Liver (tissue), 8 donors: ENCODE measurements at regions not wholly inside any gene's neighbourhood (a gene's known extent, or its start where the extent isn't known, plus 50 kb on each side); places are given as distances from the start of the nearest gene placed in this dataset.

Experiments
- DNase-seq: peaks from one replicate; pipeline ENCODE4 v3.0.0-alpha.2; 2017; ENCODE audit warnings: low spot score
- H3K27ac ChIP-seq, 2 donors: one replicate each; pipeline ENCODE4 v1.7.0; 2013; ENCODE audit warnings: inconsistent platforms in 2 of 2, low read length in 2 of 2, control low read depth in 1 of 2, low read depth in 1 of 2, mild to moderate bottlenecking in 1 of 2
- H3K27me3 ChIP-seq, 4 donors: one replicate each; pipeline versions ENCODE4 v1.6.1 to v1.7.0; 2013; ENCODE audit warnings: low read length in 3 of 4, inconsistent platforms in 1 of 4, mild to moderate bottlenecking in 1 of 4, moderate library complexity in 1 of 4; ENCODE audit not compliant: control insufficient read depth in 4 of 4, insufficient read depth in 4 of 4
- H3K36me3 ChIP-seq, 4 donors: one replicate each; pipeline versions ENCODE4 v1.6.1 to v1.7.0; 2013; ENCODE audit warnings: low read length in 3 of 4, mild to moderate bottlenecking in 3 of 4, low read depth in 1 of 4, moderate library complexity in 1 of 4; ENCODE audit not compliant: control insufficient read depth in 4 of 4, insufficient read depth in 3 of 4
- H3K4me1 ChIP-seq, 4 donors: one replicate each; pipeline versions ENCODE4 v1.6.1 to v1.7.0; 2013; ENCODE audit warnings: low read length in 3 of 4, mild to moderate bottlenecking in 3 of 4, moderate library complexity in 1 of 4; ENCODE audit not compliant: control insufficient read depth in 4 of 4, insufficient read depth in 4 of 4
- H3K4me3 ChIP-seq, 3 donors: one replicate each; pipeline versions ENCODE4 v1.6.1 to v1.7.0; 2013; ENCODE audit warnings: low read length in 3 of 3, control low read depth in 1 of 3, low read depth in 1 of 3, mild to moderate bottlenecking in 1 of 3
- H3K9ac ChIP-seq, 2 donors: one replicate each; pipeline ENCODE4 v1.7.0; 2013; ENCODE audit warnings: low read length in 2 of 2, mild to moderate bottlenecking in 2 of 2, moderate library complexity in 2 of 2, control low read depth in 1 of 2, low read depth in 1 of 2
- H3K9me3 ChIP-seq, 4 donors: one replicate each; pipeline versions ENCODE4 v1.6.1 to v1.7.0; 2013; ENCODE audit warnings: low read length in 3 of 4; ENCODE audit not compliant: control insufficient read depth in 4 of 4
- EGR1 ChIP-seq, 2 donors: IDR thresholded peaks; 2 replicates each; pipeline ENCODE4 v1.6.1; 2016 to 2018; ENCODE audit warnings: antibody characterized with exemption in 2 of 2, low read depth in 2 of 2
- FOXA1 ChIP-seq: IDR thresholded peaks from 2 replicates; pipeline ENCODE4 v1.6.1; 2016; ENCODE audit warnings: antibody characterized with exemption
- FOXA2 ChIP-seq: IDR thresholded peaks from 2 replicates; pipeline ENCODE4 v1.6.1; 2016; ENCODE audit warnings: antibody characterized with exemption
- GABPA ChIP-seq, 2 donors: IDR thresholded peaks in 1 of 2; conservative IDR thresholded peaks in 1 of 2; 2 replicates each; pipeline ENCODE4 v1.6.1; 2016; ENCODE audit warnings: antibody characterized with exemption in 2 of 2, mild to moderate bottlenecking in 1 of 2, moderate library complexity in 1 of 2
- HNF4A ChIP-seq, 2 donors: conservative IDR thresholded peaks; 2 replicates each; pipeline ENCODE4 v1.6.1; 2016; ENCODE audit warnings: antibody characterized with exemption in 2 of 2, mild to moderate bottlenecking in 2 of 2
- HNF4G ChIP-seq: IDR thresholded peaks from 2 replicates; pipeline ENCODE4 v1.6.1; 2016; ENCODE audit warnings: antibody characterized with exemption
- JUND ChIP-seq, 2 donors: IDR thresholded peaks; 2 replicates each; pipeline ENCODE4 v1.6.1; 2016; ENCODE audit warnings: antibody characterized with exemption in 2 of 2
- NR2F2 ChIP-seq: IDR thresholded peaks from 2 replicates; pipeline ENCODE4 v1.6.1; 2016; ENCODE audit warnings: antibody characterized with exemption
- RAD21 ChIP-seq, 2 donors: IDR thresholded peaks; 2 replicates each; pipeline ENCODE4 v1.6.1; 2016; ENCODE audit warnings: antibody characterized with exemption in 2 of 2, mild to moderate bottlenecking in 2 of 2
- RXRA ChIP-seq, 2 donors: IDR thresholded peaks; 2 replicates each; pipeline ENCODE4 v1.6.1; 2017 to 2018; ENCODE audit warnings: antibody characterized with exemption in 2 of 2, mild to moderate bottlenecking in 1 of 2
- SP1 ChIP-seq: IDR thresholded peaks from 2 replicates; pipeline ENCODE4 v1.6.1; 2018; ENCODE audit warnings: antibody characterized with exemption, mild to moderate bottlenecking
- TAF1 ChIP-seq: conservative IDR thresholded peaks from 2 replicates; pipeline ENCODE4 v1.6.1; 2016; ENCODE audit warnings: antibody characterized with exemption, mild to moderate bottlenecking
- YY1 ChIP-seq: IDR thresholded peaks from 2 replicates; pipeline ENCODE4 v1.6.1; 2016; ENCODE audit warnings: antibody characterized with exemption, mild to moderate bottlenecking
- WGBS: extraction: QIAGEN DNeasy Blood & Tissue Kit; methylation state at CpG from one replicate; pipeline ENCODE4 v1.1.7; 2013; 5-methylcytosine and 5-hydroxymethylcytosine counted together
- TF ChIP-seq, protein P1 (sequence below): IDR thresholded peaks from 2 replicates; pipeline ENCODE4 v1.6.1; 2016; ENCODE audit warnings: antibody characterized with exemption
- TF ChIP-seq, protein P2 (sequence below): IDR thresholded peaks from 2 replicates; pipeline ENCODE4 v1.6.1; 2016; ENCODE audit warnings: antibody characterized with exemption
- TF ChIP-seq, protein P3 (sequence below): IDR thresholded peaks from 2 replicates; pipeline ENCODE4 v1.6.1; 2016; ENCODE audit warnings: antibody characterized with exemption
- TF ChIP-seq, protein P4 (sequence below): fragments of 150-350 bp; IDR thresholded peaks from 2 replicates; pipeline ENCODE4 v1.5.1; 2017; ENCODE audit warnings: improper control_type of control experiment, low read depth, low read length; ENCODE audit not compliant: missing input control
- TF ChIP-seq, protein P5 (sequence below): IDR thresholded peaks from 2 replicates; pipeline ENCODE4 v1.6.1; 2016; ENCODE audit warnings: antibody characterized with exemption, mild to moderate bottlenecking
- donor health status: healthy.
- donor health status: healthy.
- donor health status: healthy.
- donor health status: healthy.
- donor health status: healthy.

DNA sequence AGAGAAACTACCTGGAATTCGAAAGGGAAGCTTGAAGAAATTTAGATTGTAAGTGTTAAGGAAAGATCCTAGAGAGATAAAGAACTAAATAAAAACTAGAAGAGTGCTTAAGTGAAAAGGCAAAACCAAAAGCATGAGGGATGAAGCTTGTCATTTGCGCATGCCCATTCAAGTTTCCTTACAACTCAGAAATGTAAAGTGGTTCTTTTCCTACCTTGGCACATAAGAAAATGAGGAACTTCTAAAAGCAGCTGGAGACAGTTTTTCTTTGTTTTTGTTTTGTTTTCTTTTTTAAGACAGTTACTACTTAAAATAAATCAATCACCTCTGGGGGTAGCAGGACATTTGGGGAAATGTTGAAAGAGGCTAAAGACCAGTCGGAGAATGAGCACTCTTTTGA is 1304.4 kb upstream of the PCDH7 start (continued):
- TF ChIP-seq, protein P1, sequence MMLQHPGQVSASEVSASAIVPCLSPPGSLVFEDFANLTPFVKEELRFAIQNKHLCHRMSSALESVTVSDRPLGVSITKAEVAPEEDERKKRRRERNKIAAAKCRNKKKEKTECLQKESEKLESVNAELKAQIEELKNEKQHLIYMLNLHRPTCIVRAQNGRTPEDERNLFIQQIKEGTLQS = no peak
- TF ChIP-seq EGR1 (IDR thresholded peaks at IDR 0.05; ENCODE audit: low read depth in 2 of 2) (no peak), TAF1 (no peak), HNF4A (conservative IDR thresholded peaks at IDR 0.05) (no peak)

DNA sequence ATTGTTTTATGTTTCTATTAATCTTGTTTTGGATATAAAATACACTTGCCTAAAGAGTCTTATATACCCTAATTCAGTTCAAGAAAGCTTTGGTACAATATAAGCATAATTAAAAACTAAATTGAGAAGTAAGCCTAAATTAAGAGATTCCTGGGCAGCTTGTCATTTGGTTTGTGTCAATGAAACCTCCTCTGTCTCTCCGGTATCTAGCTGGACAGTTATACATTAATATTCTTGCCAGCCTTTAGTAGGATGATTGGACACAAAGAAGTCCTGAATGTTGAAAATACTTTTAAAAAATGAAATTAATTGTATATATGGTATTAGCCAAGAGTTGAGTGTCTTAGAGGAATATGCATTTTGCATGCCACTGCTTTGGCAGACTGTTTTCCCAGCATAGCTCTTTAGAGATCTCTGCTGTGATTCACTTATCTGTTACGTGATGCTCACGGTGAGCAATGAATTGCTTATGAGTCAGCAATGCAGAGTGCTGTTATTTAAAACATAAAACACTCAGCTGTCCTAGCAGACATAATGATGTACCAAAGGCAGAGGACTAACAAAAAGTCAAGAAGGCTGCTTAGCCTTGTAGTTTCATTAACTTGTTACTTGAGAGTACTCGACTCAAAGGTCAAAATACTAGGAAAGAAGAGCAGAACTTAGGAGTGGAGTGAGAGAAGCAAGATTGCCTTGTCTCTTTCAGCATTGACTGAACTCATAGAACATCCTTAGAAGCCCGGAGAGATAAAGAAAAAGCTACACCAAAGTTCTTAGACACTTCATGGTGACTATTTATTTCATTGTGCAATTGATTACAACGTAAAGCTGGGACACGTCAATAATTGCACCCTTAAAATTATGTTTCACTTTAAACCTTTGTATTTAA is 1296.1 kb upstream of the PCDH7 start:
- TF ChIP-seq, protein P2, sequence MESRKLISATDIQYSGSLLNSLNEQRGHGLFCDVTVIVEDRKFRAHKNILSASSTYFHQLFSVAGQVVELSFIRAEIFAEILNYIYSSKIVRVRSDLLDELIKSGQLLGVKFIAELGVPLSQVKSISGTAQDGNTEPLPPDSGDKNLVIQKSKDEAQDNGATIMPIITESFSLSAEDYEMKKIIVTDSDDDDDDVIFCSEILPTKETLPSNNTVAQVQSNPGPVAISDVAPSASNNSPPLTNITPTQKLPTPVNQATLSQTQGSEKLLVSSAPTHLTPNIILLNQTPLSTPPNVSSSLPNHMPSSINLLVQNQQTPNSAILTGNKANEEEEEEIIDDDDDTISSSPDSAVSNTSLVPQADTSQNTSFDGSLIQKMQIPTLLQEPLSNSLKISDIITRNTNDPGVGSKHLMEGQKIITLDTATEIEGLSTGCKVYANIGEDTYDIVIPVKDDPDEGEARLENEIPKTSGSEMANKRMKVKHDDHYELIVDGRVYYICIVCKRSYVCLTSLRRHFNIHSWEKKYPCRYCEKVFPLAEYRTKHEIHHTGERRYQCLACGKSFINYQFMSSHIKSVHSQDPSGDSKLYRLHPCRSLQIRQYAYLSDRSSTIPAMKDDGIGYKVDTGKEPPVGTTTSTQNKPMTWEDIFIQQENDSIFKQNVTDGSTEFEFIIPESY = no peak
- no peak for TF ChIP-seq NR2F2
- 74% methylated on average over 7 of the region's 7 CpGs for WGBS
- DNase-seq = no peak

DNA sequence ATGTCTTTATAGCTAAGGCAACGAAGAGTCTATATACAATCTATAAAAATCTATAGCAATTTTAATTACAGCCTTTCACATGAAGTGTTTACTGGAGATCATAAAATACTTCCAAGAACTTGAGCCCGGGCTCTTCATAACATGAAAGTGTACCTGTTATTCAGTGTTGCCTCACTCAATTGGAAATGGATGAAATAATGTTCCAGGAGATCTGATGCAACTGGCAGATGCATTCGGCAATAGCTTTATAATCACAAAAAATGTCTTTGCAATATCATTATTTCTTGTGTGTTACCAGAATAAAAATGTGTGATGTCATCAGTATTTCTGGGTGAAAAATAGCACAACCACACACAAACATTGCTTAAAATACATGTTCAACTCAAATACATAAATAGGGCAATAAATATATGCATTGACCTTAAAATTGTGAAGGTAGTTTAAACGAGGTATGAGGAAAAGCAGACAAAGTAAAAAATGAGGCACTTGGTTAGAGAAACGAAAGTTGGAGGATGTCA is 1266.8 kb upstream of the PCDH7 start:
- Histone ChIP-seq H3K9ac (no peak overlapping the region), H3K4me3 (no peak overlapping the region), H3K9me3 (no peaks in the 10 kb centered on the region), H3K27me3 (no peaks in the 10 kb centered on the region), H3K27ac (no peak overlapping the region), H3K4me1 (no peaks in the 10 kb centered on the region), H3K36me3 (no peaks in the 10 kb centered on the region)
- 56% methylated on average over 5 of the region's 5 CpGs for WGBS
- TF ChIP-seq RAD21 (IDR thresholded peaks at IDR 0.05) (no peak), EGR1 (IDR thresholded peaks at IDR 0.05; ENCODE audit: low read depth in 2 of 2) (no peak), YY1 (no peak), JUND (IDR thresholded peaks at IDR 0.05) (no peak), FOXA1 (no peak), HNF4A (conservative IDR thresholded peaks at IDR 0.05) (no peak), NR2F2 (no peak), RXRA (IDR thresholded peaks at IDR 0.05) (no peak), FOXA2 (no peak), GABPA (IDR thresholded peaks at IDR 0.05 in 1 of 2, conservative IDR thresholded peaks at IDR 0.05 in 1 of 2) (no peak), HNF4G (no peak), TAF1 (no peak), SP1 (no peak)
- TF ChIP-seq, protein P3, sequence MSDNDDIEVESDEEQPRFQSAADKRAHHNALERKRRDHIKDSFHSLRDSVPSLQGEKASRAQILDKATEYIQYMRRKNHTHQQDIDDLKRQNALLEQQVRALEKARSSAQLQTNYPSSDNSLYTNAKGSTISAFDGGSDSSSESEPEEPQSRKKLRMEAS = no peak
- TF ChIP-seq, protein P4, sequence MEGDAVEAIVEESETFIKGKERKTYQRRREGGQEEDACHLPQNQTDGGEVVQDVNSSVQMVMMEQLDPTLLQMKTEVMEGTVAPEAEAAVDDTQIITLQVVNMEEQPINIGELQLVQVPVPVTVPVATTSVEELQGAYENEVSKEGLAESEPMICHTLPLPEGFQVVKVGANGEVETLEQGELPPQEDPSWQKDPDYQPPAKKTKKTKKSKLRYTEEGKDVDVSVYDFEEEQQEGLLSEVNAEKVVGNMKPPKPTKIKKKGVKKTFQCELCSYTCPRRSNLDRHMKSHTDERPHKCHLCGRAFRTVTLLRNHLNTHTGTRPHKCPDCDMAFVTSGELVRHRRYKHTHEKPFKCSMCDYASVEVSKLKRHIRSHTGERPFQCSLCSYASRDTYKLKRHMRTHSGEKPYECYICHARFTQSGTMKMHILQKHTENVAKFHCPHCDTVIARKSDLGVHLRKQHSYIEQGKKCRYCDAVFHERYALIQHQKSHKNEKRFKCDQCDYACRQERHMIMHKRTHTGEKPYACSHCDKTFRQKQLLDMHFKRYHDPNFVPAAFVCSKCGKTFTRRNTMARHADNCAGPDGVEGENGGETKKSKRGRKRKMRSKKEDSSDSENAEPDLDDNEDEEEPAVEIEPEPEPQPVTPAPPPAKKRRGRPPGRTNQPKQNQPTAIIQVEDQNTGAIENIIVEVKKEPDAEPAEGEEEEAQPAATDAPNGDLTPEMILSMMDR = no peak
- TF ChIP-seq, protein P5, sequence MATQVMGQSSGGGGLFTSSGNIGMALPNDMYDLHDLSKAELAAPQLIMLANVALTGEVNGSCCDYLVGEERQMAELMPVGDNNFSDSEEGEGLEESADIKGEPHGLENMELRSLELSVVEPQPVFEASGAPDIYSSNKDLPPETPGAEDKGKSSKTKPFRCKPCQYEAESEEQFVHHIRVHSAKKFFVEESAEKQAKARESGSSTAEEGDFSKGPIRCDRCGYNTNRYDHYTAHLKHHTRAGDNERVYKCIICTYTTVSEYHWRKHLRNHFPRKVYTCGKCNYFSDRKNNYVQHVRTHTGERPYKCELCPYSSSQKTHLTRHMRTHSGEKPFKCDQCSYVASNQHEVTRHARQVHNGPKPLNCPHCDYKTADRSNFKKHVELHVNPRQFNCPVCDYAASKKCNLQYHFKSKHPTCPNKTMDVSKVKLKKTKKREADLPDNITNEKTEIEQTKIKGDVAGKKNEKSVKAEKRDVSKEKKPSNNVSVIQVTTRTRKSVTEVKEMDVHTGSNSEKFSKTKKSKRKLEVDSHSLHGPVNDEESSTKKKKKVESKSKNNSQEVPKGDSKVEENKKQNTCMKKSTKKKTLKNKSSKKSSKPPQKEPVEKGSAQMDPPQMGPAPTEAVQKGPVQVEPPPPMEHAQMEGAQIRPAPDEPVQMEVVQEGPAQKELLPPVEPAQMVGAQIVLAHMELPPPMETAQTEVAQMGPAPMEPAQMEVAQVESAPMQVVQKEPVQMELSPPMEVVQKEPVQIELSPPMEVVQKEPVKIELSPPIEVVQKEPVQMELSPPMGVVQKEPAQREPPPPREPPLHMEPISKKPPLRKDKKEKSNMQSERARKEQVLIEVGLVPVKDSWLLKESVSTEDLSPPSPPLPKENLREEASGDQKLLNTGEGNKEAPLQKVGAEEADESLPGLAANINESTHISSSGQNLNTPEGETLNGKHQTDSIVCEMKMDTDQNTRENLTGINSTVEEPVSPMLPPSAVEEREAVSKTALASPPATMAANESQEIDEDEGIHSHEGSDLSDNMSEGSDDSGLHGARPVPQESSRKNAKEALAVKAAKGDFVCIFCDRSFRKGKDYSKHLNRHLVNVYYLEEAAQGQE = no peak
- TF ChIP-seq, protein P1 = no peak
- TF ChIP-seq, protein P2 = no peak
- DNase-seq = no peak

More for the DNA sequence above, 1296.1 kb upstream of the PCDH7 start:
- no peak overlapping the region for H3K27ac ChIP-seq
- no peak overlapping the region for H3K4me3 ChIP-seq
- H3K9me3 ChIP-seq = no peaks in the 10 kb centered on the region
- H3K4me1 ChIP-seq = no peaks in the 10 kb centered on the region
- no peaks in the 10 kb centered on the region for H3K27me3 ChIP-seq
- no peaks in the 10 kb centered on the region for H3K36me3 ChIP-seq
- H3K9ac ChIP-seq = no peak overlapping the region
